ENCODE measurements at regions not wholly inside any gene's neighbourhood (a gene's known extent, or its start where the extent isn't known, plus 50 kb on each side); places are given as distances from the start of the nearest gene placed in this dataset.

DNA sequence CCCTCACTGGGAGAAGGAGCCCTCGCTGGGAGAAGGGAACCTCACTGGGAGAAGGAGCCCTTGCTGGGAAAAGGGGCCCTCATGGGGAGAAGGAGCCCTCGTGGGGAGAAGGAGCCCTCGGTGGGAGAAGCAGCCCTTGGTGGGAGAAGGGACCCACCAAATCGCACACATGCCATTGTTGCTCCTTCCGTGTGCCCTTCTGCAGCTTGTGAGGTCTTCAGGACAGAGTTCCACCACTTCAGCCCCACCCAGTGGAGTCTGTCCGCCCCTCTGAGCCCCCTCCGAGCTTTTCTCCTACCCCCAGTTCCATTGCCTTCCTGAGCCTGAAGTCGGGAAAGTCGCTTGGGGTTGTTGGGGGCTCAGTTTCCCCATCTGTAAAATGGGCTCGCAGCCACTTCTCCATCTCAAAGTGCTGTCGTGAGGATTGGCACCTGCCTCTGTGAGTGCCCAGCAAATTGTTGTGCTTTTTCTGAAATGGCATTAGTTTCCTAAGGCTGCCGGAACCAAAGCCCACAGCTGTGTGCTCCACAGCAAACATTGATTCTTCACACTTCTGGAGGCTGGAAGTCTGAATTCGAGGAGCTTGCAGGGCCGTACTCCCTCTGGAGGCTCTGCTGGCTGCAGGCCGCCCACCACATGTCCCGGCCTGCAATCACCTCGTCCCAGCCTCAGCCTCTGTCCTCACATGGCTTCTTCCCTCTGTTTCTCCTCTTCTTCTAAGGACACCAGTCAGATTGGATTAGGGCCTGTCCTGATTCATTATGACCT lies 124.7 kb upstream of the PMEPA1 start:
- H3K9me3 ChIP-seq (replicated peaks): no peaks in the 10 kb centered on the region
- H3K27me3 ChIP-seq: no peaks in the 10 kb centered on the region
- H3K27ac ChIP-seq: no peak overlapping the region
- H3K4me1 ChIP-seq: peaks cover 25% of the 10 kb centered on the region
- H3K4me3 ChIP-seq: no peak overlapping the region
- H3K36me3 ChIP-seq: no peaks in the 10 kb centered on the region
- DNase-seq: no peak

DNA sequence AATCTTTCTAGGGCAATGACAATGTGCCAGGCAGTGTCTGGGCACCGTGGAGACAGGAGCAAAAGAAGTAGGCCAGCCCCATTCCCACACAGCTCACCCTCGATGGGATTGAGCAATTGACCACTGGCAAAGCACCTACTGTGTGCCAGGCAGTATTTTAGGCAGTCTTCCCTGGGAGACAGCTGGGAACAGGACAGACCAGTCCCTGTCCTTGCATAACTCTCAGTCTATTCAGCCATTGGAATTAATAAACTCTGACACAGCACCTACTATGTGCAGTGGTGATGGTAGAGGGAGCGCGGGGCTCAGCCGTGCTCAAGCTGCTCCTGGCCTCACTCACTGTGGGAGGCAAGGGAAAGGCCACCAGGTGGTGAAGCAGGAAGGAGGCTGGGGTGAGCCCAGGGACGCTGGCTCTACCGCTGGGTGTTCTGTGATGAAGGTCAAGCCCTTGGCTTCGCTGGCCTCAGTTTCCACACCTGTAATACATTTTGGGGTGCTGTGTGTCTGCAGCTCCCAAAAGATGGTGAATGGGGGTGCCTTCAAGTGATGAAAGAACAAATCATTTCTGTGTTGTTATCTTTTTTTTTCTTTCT lies 122.3 kb upstream of the PMEPA1 start:
- no peak overlapping the region for H3K27ac ChIP-seq
- DNase-seq: no peak
- H3K4me1 ChIP-seq: peaks cover 2% of the 10 kb centered on the region; the same call in 1 of the 2 replicates
- no peaks in the 10 kb centered on the region for H3K27me3 ChIP-seq
- H3K9me3 ChIP-seq (replicated peaks): no peaks in the 10 kb centered on the region
- H3K36me3 ChIP-seq: no peaks in the 10 kb centered on the region
- H3K4me3 ChIP-seq: no peak overlapping the region

DNA sequence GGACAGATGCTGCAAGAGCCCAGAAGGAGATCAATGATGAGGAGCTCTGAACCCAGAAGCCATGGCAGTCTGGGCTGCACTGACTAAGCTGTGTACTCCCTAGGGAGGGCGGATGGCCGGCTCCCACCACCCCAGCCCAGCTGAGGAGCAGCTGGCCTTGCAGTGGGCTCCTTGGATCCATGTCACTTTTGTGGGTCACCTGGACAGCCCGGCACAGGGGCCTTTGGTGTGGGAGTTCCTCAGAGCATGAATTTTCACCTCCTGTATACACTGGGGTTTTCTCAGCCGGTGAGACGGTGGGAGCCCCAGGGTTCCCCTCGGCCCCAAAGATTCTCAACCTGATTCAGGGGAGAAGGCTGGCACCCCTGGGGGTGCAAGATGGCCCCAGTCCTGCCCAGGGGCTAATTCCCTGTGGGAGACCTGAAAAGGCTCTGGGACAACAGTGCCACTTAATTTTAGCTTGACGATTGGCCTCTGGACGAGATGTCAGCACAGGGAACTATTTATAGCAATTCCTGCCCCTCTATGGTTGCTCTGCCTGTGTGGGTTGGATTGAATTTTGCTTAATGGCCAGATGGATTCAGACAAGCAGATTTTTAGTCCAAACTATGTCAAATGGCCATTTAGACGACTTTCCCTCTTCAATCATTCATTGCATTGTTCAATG lies 121.6 kb upstream of the PMEPA1 start:
- H3K4me1 ChIP-seq: no peaks in the 10 kb centered on the region; the same call in 1 of the 2 replicates
- no peak overlapping the region for H3K4me3 ChIP-seq
- H3K9me3 ChIP-seq (replicated peaks): no peaks in the 10 kb centered on the region
- DNase-seq: no peak
- H3K27me3 ChIP-seq: no peaks in the 10 kb centered on the region
- no peak overlapping the region for H3K27ac ChIP-seq
- no peaks in the 10 kb centered on the region for H3K36me3 ChIP-seq

DNA sequence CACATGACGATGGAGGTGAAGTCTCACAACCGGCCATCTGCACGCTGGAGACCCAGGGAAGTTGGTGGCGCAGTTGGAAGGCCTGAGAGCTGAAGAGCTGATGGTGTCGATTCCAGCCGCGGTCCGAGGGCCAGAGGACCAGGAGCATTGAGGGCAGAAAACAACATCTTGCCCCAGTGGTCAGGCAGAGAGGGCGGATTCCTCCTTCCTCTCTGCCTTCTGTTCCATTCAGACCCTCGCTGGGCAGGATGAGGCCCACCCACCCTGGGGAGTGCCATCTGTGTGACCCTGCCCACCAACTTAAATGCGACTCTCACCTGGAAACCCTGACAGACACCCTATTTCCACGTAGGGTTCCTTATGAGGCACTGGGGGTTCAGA lies 120.7 kb upstream of the PMEPA1 start:
- Histone ChIP-seq H3K4me1 (no peaks in the 10 kb centered on the region), H3K27me3 (no peaks in the 10 kb centered on the region), H3K4me3 (no peak overlapping the region), H3K27ac (no peak overlapping the region), H3K9me3 (replicated peaks) (no peaks in the 10 kb centered on the region), H3K36me3 (no peaks in the 10 kb centered on the region)
- no peak for DNase-seq

DNA sequence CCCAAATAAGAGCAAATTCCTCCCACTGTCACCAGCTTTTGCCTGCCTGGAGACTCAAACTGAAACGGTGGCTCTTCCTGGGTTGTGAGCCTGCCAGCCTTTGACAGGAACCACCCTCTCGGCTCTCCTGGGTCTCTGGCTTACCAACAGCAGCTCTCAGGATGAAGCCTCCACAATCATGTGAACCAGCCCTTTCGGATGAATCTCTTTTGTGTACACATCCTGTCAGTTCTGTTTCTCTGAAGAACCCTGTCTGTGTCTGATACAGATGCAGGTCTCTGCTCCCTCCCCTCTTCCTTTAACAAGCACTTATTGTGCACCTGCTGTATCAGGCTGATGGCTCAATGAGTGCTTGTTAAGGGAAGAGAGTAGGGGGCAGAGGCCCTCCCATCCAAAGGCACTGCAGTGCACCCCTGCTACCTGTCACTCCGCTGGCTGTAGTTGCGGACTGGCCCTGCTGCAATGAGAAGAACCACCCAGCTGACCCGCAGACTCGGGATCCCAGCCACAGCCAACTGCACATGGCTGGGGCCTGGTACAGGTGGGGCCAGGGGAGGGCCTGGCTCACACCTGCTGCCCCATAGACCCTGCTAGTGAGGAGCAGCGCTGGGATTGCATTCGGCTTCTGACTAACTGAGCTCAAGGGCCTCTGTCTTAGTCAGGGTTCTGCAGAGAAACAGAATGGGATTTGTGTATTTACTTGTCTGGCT lies 120.1 kb upstream of the PMEPA1 start:
- DNase-seq: no peak
- Histone ChIP-seq H3K4me3 (no peak overlapping the region), H3K27ac (no peak overlapping the region), H3K4me1 (no peaks in the 10 kb centered on the region), H3K9me3 (replicated peaks) (no peaks in the 10 kb centered on the region), H3K36me3 (no peaks in the 10 kb centered on the region), H3K27me3 (no peaks in the 10 kb centered on the region)

DNA sequence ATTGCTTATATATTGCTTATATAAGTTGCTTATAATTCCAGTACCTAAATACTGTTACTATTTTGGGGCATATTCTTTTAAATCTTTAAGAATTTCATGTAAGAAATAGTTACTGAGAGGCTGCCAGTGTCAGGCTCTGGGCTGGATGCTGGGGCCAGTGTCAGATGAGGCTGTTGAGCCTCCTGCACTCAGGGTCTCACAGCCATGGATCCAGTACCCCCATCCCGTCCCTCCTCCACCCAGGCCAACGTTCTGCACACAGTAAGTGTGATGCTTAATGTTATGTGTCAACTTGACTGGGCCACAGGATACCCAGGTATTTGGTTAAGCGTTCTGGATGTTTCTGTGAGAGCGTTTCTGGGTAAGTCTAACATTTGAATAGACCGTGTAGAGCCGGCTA lies 119.5 kb upstream of the PMEPA1 start:
- no peaks in the 10 kb centered on the region for H3K27me3 ChIP-seq
- no peak overlapping the region for H3K4me3 ChIP-seq

DNA sequence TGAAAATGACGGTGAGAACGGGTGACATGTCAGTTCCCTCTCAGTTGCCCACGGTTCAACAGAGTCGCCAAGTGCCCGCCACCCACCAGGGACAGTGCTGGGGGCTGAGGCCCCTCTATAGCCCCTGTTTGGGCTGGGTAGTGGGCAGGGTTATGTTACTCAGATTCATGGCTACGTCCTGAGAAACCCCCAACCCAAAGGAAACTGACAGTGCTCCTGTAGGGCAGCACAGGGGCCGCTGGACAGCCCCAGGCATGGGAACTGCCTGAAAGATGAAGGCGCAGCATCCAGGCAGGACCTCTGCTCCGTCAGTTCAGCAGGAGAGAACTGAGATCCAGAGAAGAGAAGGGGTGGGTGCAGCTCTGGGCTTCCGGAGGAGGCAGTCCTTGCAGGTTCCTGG lies 118.9 kb upstream of the PMEPA1 start:
- no peak overlapping the region for H3K4me3 ChIP-seq
- H3K27me3 ChIP-seq: no peaks in the 10 kb centered on the region
- DNase-seq: no peak
- no peak overlapping the region for H3K27ac ChIP-seq
- H3K4me1 ChIP-seq: no peaks in the 10 kb centered on the region
- H3K36me3 ChIP-seq: no peaks in the 10 kb centered on the region
- H3K9me3 ChIP-seq (replicated peaks): no peaks in the 10 kb centered on the region

More for the DNA sequence above, 119.5 kb upstream of the PMEPA1 start:
- no peaks in the 10 kb centered on the region for H3K9me3 ChIP-seq (replicated peaks)
- H3K4me1 ChIP-seq: no peaks in the 10 kb centered on the region
- no peak for DNase-seq
- no peaks in the 10 kb centered on the region for H3K36me3 ChIP-seq
- H3K27ac ChIP-seq: no peak overlapping the region

DNA sequence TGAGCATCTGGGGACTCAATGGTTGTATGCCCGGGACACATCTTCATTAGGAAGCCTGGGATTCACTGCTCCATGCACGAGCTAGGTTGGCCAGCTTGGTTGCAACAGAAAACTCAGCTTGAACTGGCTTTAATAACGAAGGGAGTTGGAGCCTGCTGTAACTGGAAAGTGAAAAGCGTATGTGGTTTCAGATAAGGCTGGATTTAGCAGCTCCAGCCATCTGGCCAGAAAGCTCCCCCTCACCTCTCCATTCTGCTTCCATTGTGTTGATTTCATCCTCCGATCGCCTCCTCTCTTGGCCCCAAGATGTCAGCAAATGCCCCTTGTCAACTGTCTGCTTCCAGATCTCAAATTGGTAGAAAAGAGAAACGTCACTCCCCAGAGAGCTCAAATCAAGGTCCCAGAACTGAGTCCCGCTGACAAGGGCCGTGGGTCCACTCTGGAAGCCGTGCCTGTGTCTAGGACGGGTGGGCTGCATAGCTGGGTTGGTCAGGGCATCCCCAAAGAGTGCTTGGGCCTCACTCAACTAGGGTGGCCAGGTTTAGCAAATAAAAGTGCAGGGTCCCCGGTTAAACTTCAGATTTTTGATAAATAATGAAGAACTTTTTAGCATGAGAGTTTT lies 117.0 kb upstream of the PMEPA1 start:
- H3K9me3 ChIP-seq (replicated peaks): no peaks in the 10 kb centered on the region
- H3K27me3 ChIP-seq: no peaks in the 10 kb centered on the region
- no peak overlapping the region for H3K4me3 ChIP-seq
- H3K36me3 ChIP-seq: no peaks in the 10 kb centered on the region
- DNase-seq: no peak
- H3K27ac ChIP-seq: no peak overlapping the region
- no peaks in the 10 kb centered on the region for H3K4me1 ChIP-seq

DNA sequence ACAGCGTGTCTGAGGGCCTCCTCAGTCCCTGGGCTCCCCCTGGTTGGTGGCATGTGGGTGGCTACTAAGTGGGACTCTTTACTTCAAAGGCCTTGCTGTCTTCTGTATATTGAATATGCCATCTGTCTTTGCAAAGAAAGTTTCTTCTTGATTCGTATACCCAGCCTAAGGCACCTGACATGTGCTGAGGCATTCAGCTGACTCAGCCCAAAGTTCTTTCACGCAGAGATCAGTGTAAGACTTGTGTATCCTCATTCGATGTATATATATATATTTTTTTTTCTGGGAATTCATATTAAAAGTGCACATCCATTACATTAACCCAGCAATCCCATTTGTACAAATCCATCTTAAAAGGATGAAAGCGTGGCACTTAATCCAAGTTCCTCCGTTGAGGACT lies 115.1 kb upstream of the PMEPA1 start:
- H3K27me3 ChIP-seq: no peaks in the 10 kb centered on the region; the same call in 1 of the 2 replicates
- no peaks in the 10 kb centered on the region for H3K36me3 ChIP-seq
- no peaks in the 10 kb centered on the region for H3K4me1 ChIP-seq
- DNase-seq: no peak
- H3K9me3 ChIP-seq (replicated peaks): no peaks in the 10 kb centered on the region
- no peak overlapping the region for H3K4me3 ChIP-seq
- H3K27ac ChIP-seq: no peak overlapping the region

DNA sequence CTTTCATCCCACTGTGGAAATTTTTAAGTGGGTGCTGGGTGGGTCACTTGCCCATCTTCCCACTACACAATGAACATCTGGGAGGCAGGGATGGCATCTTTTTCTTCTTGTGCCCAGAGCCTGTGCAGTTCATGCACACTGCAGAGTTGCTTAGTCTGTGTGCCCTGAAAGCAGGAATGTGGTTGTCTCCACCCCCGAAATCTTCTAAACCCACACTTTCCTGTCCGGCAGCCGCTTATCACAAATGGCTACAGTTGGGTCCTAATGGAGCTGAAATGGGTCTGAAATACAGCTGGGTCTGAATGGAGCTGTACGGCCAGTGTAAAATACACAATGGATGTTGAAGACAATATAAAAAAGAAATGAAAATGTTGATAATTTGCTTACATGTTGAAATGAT lies 112.1 kb upstream of the PMEPA1 start:
- H3K4me3 ChIP-seq: no peak overlapping the region
- H3K9me3 ChIP-seq (replicated peaks): no peaks in the 10 kb centered on the region
- no peaks in the 10 kb centered on the region for H3K4me1 ChIP-seq
- H3K27me3 ChIP-seq: no peaks in the 10 kb centered on the region; the same call in 1 of the 2 replicates
- no peaks in the 10 kb centered on the region for H3K36me3 ChIP-seq
- DNase-seq: no peak
- no peak overlapping the region for H3K27ac ChIP-seq

DNA sequence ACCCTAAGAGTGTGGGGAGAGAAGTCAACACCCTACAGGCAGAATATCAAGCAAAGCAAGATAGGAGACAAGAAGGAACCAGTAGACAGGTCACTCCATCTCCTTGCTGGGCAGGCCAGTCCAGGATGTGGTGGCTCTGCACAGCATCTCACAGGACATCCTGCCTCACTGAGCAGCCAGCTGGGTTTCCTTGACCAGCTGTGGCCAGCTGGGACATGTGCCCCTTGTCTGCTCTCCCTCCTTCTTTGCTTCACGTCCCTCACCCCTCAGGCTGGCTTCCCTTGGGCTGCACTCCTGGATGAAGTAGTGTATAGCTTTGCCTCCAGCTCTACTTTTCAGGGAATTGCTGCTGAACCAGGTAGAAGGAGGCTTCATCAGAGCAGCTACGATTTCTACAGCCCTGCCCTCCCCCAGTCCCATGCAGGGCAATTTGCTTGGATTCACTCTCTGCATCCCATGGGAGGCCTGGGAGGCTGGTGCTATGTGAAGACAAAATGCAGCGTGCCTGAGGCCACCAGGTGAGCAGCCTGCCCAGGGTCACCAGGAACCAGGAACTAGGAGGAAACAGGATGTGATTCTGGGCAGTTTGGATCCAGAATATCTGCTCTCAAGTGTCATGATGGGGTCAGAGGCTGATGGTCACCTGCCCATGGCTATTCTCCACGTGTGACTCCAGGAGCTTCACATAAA lies 110.0 kb upstream of the PMEPA1 start:
- no peaks in the 10 kb centered on the region for H3K9me3 ChIP-seq (replicated peaks)
- H3K27ac ChIP-seq: no peak overlapping the region
- no peaks in the 10 kb centered on the region for H3K36me3 ChIP-seq
- no peak overlapping the region for H3K4me3 ChIP-seq
- no peaks in the 10 kb centered on the region; the same call in 1 of the 2 replicates for H3K27me3 ChIP-seq
- DNase-seq: no peak
- no peaks in the 10 kb centered on the region for H3K4me1 ChIP-seq

DNA sequence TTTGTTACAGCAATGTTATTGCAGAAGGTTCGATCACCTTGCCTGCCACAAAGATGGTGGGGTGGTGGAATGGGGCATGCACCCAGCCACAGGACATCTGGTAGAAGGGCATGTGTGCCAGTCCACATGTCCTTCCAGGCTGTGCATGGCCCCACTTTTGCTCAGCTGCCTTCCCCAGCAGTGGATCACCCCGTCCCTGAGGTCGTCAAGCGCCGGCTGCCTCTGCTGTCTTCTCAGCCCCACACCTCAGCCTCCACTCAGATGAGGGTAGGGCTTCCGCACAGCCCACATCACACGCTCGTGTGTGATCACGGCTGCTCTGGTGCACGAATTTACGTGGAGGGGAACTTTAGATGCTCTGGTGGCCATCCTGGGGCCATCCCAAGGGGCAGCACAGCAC lies 109.5 kb upstream of the PMEPA1 start:
- no peak for DNase-seq
- no peaks in the 10 kb centered on the region for H3K36me3 ChIP-seq
- H3K4me3 ChIP-seq: no peak overlapping the region
- H3K27me3 ChIP-seq: no peaks in the 10 kb centered on the region; the same call in 1 of the 2 replicates
- no peaks in the 10 kb centered on the region for H3K9me3 ChIP-seq (replicated peaks)
- no peak overlapping the region for H3K27ac ChIP-seq
- H3K4me1 ChIP-seq: no peaks in the 10 kb centered on the region

DNA sequence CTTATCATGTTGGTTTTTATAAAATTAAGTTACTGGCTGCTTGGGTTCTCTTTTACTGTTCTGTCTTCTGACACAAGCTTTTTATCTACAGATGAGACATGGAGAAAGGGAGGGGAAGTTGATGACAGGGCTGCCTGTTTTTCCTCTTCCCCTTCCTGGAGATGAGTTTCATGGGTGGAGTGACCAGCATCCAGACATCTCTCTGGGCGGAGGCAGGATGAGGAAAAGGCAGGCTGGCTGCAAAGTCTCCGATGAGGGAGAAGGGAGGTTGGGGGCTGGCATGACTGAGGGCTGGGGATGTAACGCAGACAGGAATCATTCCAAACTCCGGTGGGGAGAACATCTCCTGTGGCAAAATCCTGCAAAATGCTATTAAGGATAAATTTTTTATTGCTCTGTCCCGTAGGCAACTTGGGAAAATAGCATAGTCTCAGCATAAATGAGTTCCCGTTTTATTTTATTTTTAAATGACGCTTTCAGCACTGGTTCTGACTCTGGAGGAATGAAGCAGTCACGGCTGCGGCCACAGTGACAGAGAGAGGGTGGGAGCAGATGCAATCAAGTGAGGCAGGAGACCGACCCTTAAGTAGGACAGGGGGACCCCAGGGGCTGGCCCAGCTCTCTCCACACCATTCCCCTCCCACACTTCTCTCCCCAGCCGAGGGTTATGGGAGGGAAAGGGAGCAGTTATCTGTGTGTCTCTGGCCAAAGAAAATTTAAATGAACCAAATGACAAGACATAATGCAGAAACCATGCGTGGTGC lies 108.8 kb upstream of the PMEPA1 start:
- no peaks in the 10 kb centered on the region for H3K4me1 ChIP-seq
- H3K36me3 ChIP-seq: no peaks in the 10 kb centered on the region
- H3K4me3 ChIP-seq: no peak overlapping the region
- no peak overlapping the region for H3K27ac ChIP-seq
- H3K9me3 ChIP-seq (replicated peaks): no peaks in the 10 kb centered on the region
- no peaks in the 10 kb centered on the region; the same call in 1 of the 2 replicates for H3K27me3 ChIP-seq
- DNase-seq: no peak
